ENCODE measurements at regions not wholly inside any gene's neighbourhood (a gene's known extent, or its start where the extent isn't known, plus 50 kb on each side); places are given as distances from the start of the nearest gene placed in this dataset. TPM values are rescaled to one million over a fixed set of nuclear protein-coding genes. Genes with fewer than 3 reads are reported as not detected.

GRCh38 chr4:18075823-18076433, 54.4 kb upstream of the LCORL start:
- H3K4ac ChIP-seq (ENCODE audit: low read depth in 1 of 2, low read length in 2 of 2), result no peak overlapping the region
- no peaks in the 10 kb centered on the region for H3K27me3 ChIP-seq (ENCODE audit: control insufficient read depth in 1 of 2, insufficient read depth in 1 of 2, low read length in 2 of 2)
- peaks cover 7% of the 10 kb centered on the region for H3K9me3 ChIP-seq (ENCODE audit: control insufficient read depth, low read length)
- H2AK5ac ChIP-seq (ENCODE audit: low read length, severe bottlenecking), result no peak overlapping the region
- 61% methylated on average over 8 of the region's 8 CpGs for WGBS
- H3K4me2 ChIP-seq (ENCODE audit: low read length, poor library complexity, severe bottlenecking), result no peak overlapping the region
- H3K9ac ChIP-seq (ENCODE audit: low read length), result no peak overlapping the region
- no peak overlapping the region for H4K8ac ChIP-seq (ENCODE audit: low read length)
- H3K4me1 ChIP-seq (ENCODE audit: control insufficient read depth, insufficient read depth, low read depth, low read length), result no peaks in the 10 kb centered on the region
- H3K27ac ChIP-seq (ENCODE audit: low read length, poor library complexity, severe bottlenecking), result no peak overlapping the region
- H3K79me1 ChIP-seq (replicated peaks; ENCODE audit: low read length, poor library complexity, severe bottlenecking), result no peaks in the 10 kb centered on the region
- no peak overlapping the region for H3K23ac ChIP-seq (ENCODE audit: low read length in 2 of 2)
- no peaks in the 10 kb centered on the region for H3K36me3 ChIP-seq (ENCODE audit: control insufficient read depth in 1 of 2, insufficient read depth in 2 of 2, low read depth in 1 of 2, low read length in 2 of 2)
- H2BK5ac ChIP-seq (ENCODE audit: low read depth, low read length, poor library complexity, severe bottlenecking), result no peak overlapping the region
- no peak overlapping the region for H3K18ac ChIP-seq (ENCODE audit: low read depth in 1 of 2, low read length in 2 of 2)
- H2BK12ac ChIP-seq (ENCODE audit: low read length in 2 of 2), result no peak overlapping the region
- no peak overlapping the region for H2BK15ac ChIP-seq (ENCODE audit: low read depth, poor library complexity, severe bottlenecking)
- no peak for DNase-seq
- H2AFZ ChIP-seq (ENCODE audit: low read depth, low read length), result no peak overlapping the region
- no peak overlapping the region for H3K14ac ChIP-seq (ENCODE audit: low read length in 2 of 2)
- no peak overlapping the region for H2BK120ac ChIP-seq (ENCODE audit: low read depth, low read length)
- H3K4me3 ChIP-seq (ENCODE audit: insufficient read depth in 1 of 2, low read depth in 1 of 2, low read length in 2 of 2), result no peak overlapping the region
- no peak overlapping the region for H4K91ac ChIP-seq (ENCODE audit: low read length)

DNA sequence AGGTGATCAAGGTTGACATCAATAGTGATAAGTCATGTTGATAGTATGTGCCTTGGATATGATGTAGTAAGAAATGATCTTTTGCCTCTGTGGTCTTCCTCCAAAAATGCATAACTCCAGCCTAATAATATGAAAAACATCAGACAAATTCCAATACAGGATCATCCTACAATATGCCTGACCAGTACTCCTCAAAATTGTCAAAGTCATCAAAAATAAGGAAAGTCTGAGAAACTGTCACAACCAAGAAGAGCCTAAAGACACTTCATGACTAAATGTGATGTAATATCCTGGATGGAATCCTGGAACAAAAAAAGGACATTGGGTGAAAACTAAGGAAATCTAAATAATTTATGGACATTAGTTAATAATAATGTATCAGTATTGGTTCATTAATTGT, 50.3 kb upstream of the LCORL start:
- H3K23ac ChIP-seq (ENCODE audit: low read length in 2 of 2), result no peak overlapping the region
- H3K9me3 ChIP-seq (ENCODE audit: control insufficient read depth, low read length), result peaks cover 9% of the 10 kb centered on the region
- H3K27me3 ChIP-seq (ENCODE audit: control insufficient read depth in 1 of 2, insufficient read depth in 1 of 2, low read length in 2 of 2), result no peaks in the 10 kb centered on the region
- H3K4me3 ChIP-seq (ENCODE audit: insufficient read depth in 1 of 2, low read depth in 1 of 2, low read length in 2 of 2), result no peak overlapping the region
- DNase-seq, result no peak
- H3K4me2 ChIP-seq (ENCODE audit: low read length, poor library complexity, severe bottlenecking), result no peak overlapping the region
- H2BK120ac ChIP-seq (ENCODE audit: low read depth, low read length), result no peak overlapping the region
- no peak overlapping the region for H3K14ac ChIP-seq (ENCODE audit: low read length in 2 of 2)
- H3K9ac ChIP-seq (ENCODE audit: low read length), result no peak overlapping the region
- H2BK5ac ChIP-seq (ENCODE audit: low read depth, low read length, poor library complexity, severe bottlenecking), result no peak overlapping the region
- no peak overlapping the region for H4K8ac ChIP-seq (ENCODE audit: low read length)
- H3K4ac ChIP-seq (ENCODE audit: low read depth in 1 of 2, low read length in 2 of 2), result no peak overlapping the region
- no peak overlapping the region for H2BK12ac ChIP-seq (ENCODE audit: low read length in 2 of 2)
- H2BK15ac ChIP-seq (ENCODE audit: low read depth, poor library complexity, severe bottlenecking), result no peak overlapping the region
- H3K79me1 ChIP-seq (replicated peaks; ENCODE audit: low read length, poor library complexity, severe bottlenecking), result no peaks in the 10 kb centered on the region
- no peak overlapping the region for H3K18ac ChIP-seq (ENCODE audit: low read depth in 1 of 2, low read length in 2 of 2)
- no peaks in the 10 kb centered on the region for H3K36me3 ChIP-seq (ENCODE audit: control insufficient read depth in 1 of 2, insufficient read depth in 2 of 2, low read depth in 1 of 2, low read length in 2 of 2)
- H2AFZ ChIP-seq (ENCODE audit: low read depth, low read length), result no peak overlapping the region
- no peaks in the 10 kb centered on the region for H3K4me1 ChIP-seq (ENCODE audit: control insufficient read depth, insufficient read depth, low read depth, low read length)
- no peak overlapping the region for H4K91ac ChIP-seq (ENCODE audit: low read length)
- no peak overlapping the region for H3K27ac ChIP-seq (ENCODE audit: low read length, poor library complexity, severe bottlenecking)
- no peak overlapping the region for H2AK5ac ChIP-seq (ENCODE audit: low read length, severe bottlenecking)

Small RNA genes lying in the stretch of these regions (small RNA-seq; reads per million reads assigned to genes)
- not detected for gene RNA5SP157 (ENCODE audit: low read depth)

Data from mesenchymal stem cell (in vitro differentiated cells and primary cell).